PC-9 (cell line): ENCODE measurements at regions not wholly inside any gene's neighbourhood (a gene's known extent, or its start where the extent isn't known, plus 50 kb on each side); places are given as distances from the start of the nearest gene placed in this dataset.

Source experiments
- BruUV-seq: library from RNA; stranded (reverse); fragments of 400-500 nt; replicated peaks from 2 replicates; lab custom pipeline; 2021; lab: Mats Ljungman, UMichigan
- CTCF ChIA-PET: fragments of 300-600 bp; sonication (Branson Sonifier 250); formaldehyde crosslinking; loops from one replicate; lab custom pipeline; 2022; ENCODE audit warnings: antibody characterized with exemption; lab: Charles Lee
- POLR2A ChIA-PET: fragments of 300-600 bp; sonication (Branson Sonifier 250); formaldehyde crosslinking; loops from one replicate; lab custom pipeline; 2022; ENCODE audit warnings: antibody characterized with exemption; ENCODE audit not compliant: unreplicated experiment; lab: Charles Lee
- DNase-seq, 2 experiments: peaks; one replicate each; pipeline versions ENCODE4 v3.0.0 to v3.0.0-alpha.2; 2015 to 2022; ENCODE audit warnings: mixed read lengths in 1 of 2
- H2AFZ ChIP-seq: fragments of 200-600 bp; sonication (generic); 2 replicates; pipeline ENCODE4 v1.8.1; 2017; ENCODE audit warnings: antibody characterized with exemption
- H3F3A ChIP-seq: fragments of 200-600 bp; sonication (generic); 2 replicates; pipeline ENCODE4 v1.8.1; 2017; ENCODE audit warnings: antibody characterized with exemption, mild to moderate bottlenecking, low read depth; ENCODE audit not compliant: insufficient read depth
- H3K27ac ChIP-seq: fragments of 200-600 bp; sonication (generic); 2 replicates; pipeline ENCODE4 v1.6.1; 2016; ENCODE audit warnings: mixed run types
- H3K27me3 ChIP-seq: fragments of 200-600 bp; sonication (generic); 2 replicates; pipeline ENCODE4 v1.6.1; 2016; ENCODE audit warnings: low read depth, mixed run types; ENCODE audit not compliant: insufficient read depth
- H3K36me3 ChIP-seq: fragments of 200-600 bp; sonication (generic); 2 replicates; pipeline ENCODE4 v1.6.1; 2016; ENCODE audit warnings: low read depth, mixed run types
- H3K4me1 ChIP-seq: fragments of 200-600 bp; sonication (generic); replicated peaks from 2 replicates; pipeline ENCODE4 v1.6.1; 2016; ENCODE audit warnings: mixed run types; ENCODE audit not compliant: insufficient read depth
- H3K4me2 ChIP-seq: fragments of 200-600 bp; sonication (generic); 2 replicates; pipeline ENCODE4 v1.6.1; 2017; ENCODE audit warnings: mixed run types
- H3K4me3 ChIP-seq: fragments of 200-600 bp; sonication (generic); 2 replicates; pipeline ENCODE4 v1.6.1; 2016; ENCODE audit warnings: mixed run types
- H3K79me2 ChIP-seq: fragments of 200-600 bp; sonication (generic); 2 replicates; pipeline ENCODE4 v1.6.1; 2017; ENCODE audit warnings: low read depth, mixed run types
- H3K9me2 ChIP-seq: fragments of 200-600 bp; sonication (generic); 2 replicates; pipeline ENCODE4 v1.8.1; 2017; ENCODE audit warnings: mild to moderate bottlenecking; ENCODE audit not compliant: insufficient read depth
- H3K9me3 ChIP-seq: fragments of 200-600 bp; sonication (generic); 2 replicates; pipeline ENCODE4 v1.8.1; 2016; ENCODE audit warnings: low read depth; ENCODE audit not compliant: insufficient read depth
- H4K20me1 ChIP-seq: fragments of 200-600 bp; sonication (generic); 2 replicates; pipeline ENCODE4 v1.8.1; 2017; ENCODE audit not compliant: insufficient read depth
- EZH2 ChIP-seq: fragments of 200-600 bp; sonication (generic); IDR thresholded peaks from 2 replicates; pipeline ENCODE4 v1.8.0; 2017; ENCODE audit warnings: antibody characterized with exemption, low read depth
- intact Hi-C: fragments of 100-400 bp; cut with micrococcal nuclease; formaldehyde crosslinking; loops from one replicate; pipeline ENCODE4 v1.10.0; 2022; ENCODE audit not compliant: unreplicated experiment
- TF ChIP-seq, protein P1 (sequence below): fragments of 200-600 bp; sonication (generic); conservative IDR thresholded peaks from 2 replicates; pipeline ENCODE4 v1.6.1; 2017; ENCODE audit warnings: mixed run types, antibody characterized with exemption, mild to moderate bottlenecking, moderate library complexity

DNA sequence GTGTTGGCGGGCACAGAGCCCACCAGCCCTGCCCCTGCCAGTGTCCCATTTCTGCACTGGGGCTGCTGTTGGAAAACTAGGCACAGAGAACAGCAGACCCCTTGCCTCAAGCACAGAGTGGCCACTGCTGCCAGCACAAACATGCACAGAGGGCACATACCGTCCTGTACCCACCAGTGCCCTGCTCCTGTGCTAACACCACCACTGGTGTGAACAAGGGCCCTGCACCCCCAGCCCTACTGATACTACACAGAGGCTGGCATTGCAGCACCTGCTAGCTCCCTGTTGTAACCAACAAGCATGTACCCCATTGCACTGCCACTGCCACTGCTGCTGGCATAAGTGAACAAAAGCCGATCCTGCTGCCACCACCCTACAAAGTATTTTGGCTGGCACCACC, 348.0 kb upstream of the MPDZ start:
- Histone ChIP-seq H3K4me3 (no peak overlapping the region), H3K27me3 (no peaks in the 10 kb centered on the region), H4K20me1 (no peaks in the 10 kb centered on the region), H3K9me2 (no peaks in the 10 kb centered on the region), H2AFZ (no peak overlapping the region), H3K79me2 (no peaks in the 10 kb centered on the region), H3K4me1 (no peaks in the 10 kb centered on the region), H3K9me3 (no peaks in the 10 kb centered on the region), H3K4me2 (no peak overlapping the region), H3K27ac (no peak overlapping the region), H3F3A (no peaks in the 10 kb centered on the region), H3K36me3 (no peaks in the 10 kb centered on the region)
- ChIA-PET CTCF (no interaction called here), POLR2A (no interaction called here)
- no TSS peak for BruUV-seq
- intact Hi-C loops, result no loop called here
- TF ChIP-seq, protein P1, sequence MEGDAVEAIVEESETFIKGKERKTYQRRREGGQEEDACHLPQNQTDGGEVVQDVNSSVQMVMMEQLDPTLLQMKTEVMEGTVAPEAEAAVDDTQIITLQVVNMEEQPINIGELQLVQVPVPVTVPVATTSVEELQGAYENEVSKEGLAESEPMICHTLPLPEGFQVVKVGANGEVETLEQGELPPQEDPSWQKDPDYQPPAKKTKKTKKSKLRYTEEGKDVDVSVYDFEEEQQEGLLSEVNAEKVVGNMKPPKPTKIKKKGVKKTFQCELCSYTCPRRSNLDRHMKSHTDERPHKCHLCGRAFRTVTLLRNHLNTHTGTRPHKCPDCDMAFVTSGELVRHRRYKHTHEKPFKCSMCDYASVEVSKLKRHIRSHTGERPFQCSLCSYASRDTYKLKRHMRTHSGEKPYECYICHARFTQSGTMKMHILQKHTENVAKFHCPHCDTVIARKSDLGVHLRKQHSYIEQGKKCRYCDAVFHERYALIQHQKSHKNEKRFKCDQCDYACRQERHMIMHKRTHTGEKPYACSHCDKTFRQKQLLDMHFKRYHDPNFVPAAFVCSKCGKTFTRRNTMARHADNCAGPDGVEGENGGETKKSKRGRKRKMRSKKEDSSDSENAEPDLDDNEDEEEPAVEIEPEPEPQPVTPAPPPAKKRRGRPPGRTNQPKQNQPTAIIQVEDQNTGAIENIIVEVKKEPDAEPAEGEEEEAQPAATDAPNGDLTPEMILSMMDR, result no peak
- DNase-seq, result no peak

DNA sequence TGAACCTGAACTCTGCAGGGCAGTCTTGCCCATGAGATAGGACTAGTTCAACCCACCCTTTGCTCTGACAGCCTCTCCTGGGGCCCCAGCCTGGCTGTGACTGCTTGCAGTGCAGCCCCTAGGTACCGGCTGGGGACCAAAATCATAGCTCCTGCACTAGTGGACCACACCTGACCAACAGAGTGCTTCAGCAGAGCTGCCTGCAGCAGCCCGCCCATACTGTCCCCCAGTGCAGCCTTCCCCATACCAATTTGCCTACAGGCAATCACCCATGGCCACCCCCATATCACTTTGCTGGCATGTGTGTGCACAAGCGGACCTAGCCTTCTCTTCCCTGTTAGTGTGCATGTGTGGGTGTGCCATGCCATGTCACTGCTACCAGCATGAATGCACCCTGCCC, 347.6 kb upstream of the MPDZ start:
- Histone ChIP-seq H3K9me2 (no peaks in the 10 kb centered on the region), H3K4me3 (no peak overlapping the region), H3K4me1 (no peaks in the 10 kb centered on the region), H3K27me3 (no peaks in the 10 kb centered on the region), H2AFZ (no peak overlapping the region), H3F3A (no peaks in the 10 kb centered on the region), H3K9me3 (no peaks in the 10 kb centered on the region), H4K20me1 (no peaks in the 10 kb centered on the region), H3K4me2 (no peak overlapping the region), H3K27ac (no peak overlapping the region), H3K36me3 (no peaks in the 10 kb centered on the region), H3K79me2 (no peaks in the 10 kb centered on the region)
- intact Hi-C loops, result no loop called here
- BruUV-seq, result no TSS peak
- POLR2A ChIA-PET, result no interaction called here
- DNase-seq, result no peak
- CTCF ChIA-PET, result no interaction called here
- TF ChIP-seq, protein P1, result no peak
- TF ChIP-seq EZH2, result no peak

DNA sequence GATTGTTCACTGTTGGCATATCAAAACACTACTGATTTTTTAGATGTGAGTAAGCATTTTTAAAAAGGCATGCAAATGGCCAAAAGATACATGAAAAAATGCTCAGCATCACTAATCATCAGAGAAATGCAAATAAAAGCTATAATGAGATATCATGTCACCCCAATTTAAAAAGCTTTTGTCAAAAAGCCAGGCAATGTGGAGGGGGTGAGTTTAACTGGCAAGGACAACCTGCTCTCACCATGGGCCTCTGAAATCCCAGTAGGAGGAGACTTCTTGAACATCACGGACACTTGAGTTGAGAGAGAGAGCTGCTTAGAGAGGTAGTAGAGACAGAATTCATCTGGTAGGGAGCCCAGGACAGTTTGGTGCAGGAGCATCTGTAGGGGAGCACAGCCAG, 347.1 kb upstream of the MPDZ start:
- Histone ChIP-seq H3K27me3 (no peaks in the 10 kb centered on the region), H3K9me3 (no peaks in the 10 kb centered on the region), H4K20me1 (no peaks in the 10 kb centered on the region), H3K4me1 (no peaks in the 10 kb centered on the region), H2AFZ (no peak overlapping the region), H3K4me3 (no peak overlapping the region), H3K4me2 (no peak overlapping the region), H3F3A (no peaks in the 10 kb centered on the region), H3K27ac (no peak overlapping the region), H3K79me2 (no peaks in the 10 kb centered on the region), H3K36me3 (no peaks in the 10 kb centered on the region), H3K9me2 (no peaks in the 10 kb centered on the region)
- DNase-seq, result no peak
- POLR2A ChIA-PET, result no interaction called here
- CTCF ChIA-PET, result no interaction called here
- intact Hi-C loops, result no loop called here
- no peak for TF ChIP-seq EZH2
- TF ChIP-seq, protein P1, result no peak
- no TSS peak for BruUV-seq
